PC-3 (cell line): ENCODE measurements at regions not wholly inside any gene's neighbourhood (a gene's known extent, or its start where the extent isn't known, plus 50 kb on each side); places are given as distances from the start of the nearest gene placed in this dataset.

Experiments
- EZH2 ChIP-seq: fragments of 300-600 bp; sonication (generic); IDR thresholded peaks from one replicate; pipeline ENCODE4 v1.6.1; 2017; ENCODE audit warnings: antibody characterized with exemption, mild to moderate bottlenecking, low read length; ENCODE audit not compliant: unreplicated experiment
- EZH2phosphoT487 ChIP-seq: fragments of 300-600 bp; sonication (generic); IDR thresholded peaks from 2 replicates; pipeline ENCODE4 v1.6.1; 2018; ENCODE audit warnings: mild to moderate bottlenecking, antibody characterized with exemption, low read length, borderline replicate concordance
- TF ChIP-seq, protein P1 (sequence below): fragments of 300-600 bp; sonication (generic); conservative IDR thresholded peaks from 2 replicates; pipeline ENCODE4 v1.5.1; 2017; ENCODE audit warnings: antibody characterized with exemption, low read depth, mild to moderate bottlenecking, low read length

GRCh38 chr2:18440141-18440661, 120.3 kb downstream of the RDH14 start:
- TF ChIP-seq, protein P1, sequence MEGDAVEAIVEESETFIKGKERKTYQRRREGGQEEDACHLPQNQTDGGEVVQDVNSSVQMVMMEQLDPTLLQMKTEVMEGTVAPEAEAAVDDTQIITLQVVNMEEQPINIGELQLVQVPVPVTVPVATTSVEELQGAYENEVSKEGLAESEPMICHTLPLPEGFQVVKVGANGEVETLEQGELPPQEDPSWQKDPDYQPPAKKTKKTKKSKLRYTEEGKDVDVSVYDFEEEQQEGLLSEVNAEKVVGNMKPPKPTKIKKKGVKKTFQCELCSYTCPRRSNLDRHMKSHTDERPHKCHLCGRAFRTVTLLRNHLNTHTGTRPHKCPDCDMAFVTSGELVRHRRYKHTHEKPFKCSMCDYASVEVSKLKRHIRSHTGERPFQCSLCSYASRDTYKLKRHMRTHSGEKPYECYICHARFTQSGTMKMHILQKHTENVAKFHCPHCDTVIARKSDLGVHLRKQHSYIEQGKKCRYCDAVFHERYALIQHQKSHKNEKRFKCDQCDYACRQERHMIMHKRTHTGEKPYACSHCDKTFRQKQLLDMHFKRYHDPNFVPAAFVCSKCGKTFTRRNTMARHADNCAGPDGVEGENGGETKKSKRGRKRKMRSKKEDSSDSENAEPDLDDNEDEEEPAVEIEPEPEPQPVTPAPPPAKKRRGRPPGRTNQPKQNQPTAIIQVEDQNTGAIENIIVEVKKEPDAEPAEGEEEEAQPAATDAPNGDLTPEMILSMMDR: no peak
- TF ChIP-seq EZH2phosphoT487 (no peak), EZH2 (no peak)
